ENCODE measurements at regions not wholly inside any gene's neighbourhood (a gene's known extent, or its start where the extent isn't known, plus 50 kb on each side); places are given as distances from the start of the nearest gene placed in this dataset.

DNA sequence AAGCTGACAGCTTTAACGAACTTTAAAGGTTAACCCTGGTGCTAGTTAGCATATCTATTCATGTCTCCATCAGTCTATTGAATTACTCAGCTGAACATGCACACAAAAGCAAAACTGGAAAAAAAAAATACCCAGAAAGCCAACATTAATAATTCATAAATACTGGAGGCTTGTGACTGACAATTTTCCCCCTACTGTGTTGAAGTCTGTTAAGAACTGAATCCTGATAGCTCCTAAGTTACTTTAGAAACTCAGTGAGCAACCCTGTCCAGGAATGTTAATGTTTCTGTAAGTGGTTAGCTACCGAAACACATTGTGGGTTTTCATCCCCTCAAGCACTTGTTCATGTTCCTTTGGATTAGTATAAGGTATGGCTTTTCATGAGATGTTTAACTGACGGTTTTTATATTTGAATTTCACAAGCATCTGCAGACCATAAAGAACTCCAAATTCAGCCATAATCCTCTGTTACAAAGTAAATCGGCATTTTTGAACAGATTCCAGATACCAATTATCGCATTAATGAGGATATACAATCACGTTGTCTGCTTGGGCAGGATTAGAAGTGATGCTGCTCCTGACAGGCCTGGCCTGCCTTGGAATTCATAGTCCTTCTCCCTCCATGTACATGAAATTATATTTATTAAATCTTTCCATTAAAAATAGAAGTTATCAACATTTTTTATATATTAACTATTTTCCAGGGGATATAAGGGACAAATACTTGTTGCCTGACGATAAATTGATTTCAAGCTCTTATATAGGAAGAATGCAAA is 331.2 kb downstream of the TLE4 start:
- H3K9me3 Mint-ChIP-seq: peaks cover 0 to 3% (median 0%) of the 10 kb centered on the region in 9 donors
- no peak for DNase-seq
- POLR2A ChIA-PET: no interaction called here
- H3K27ac Mint-ChIP-seq: no peak overlapping the region
- H3K4me3 Mint-ChIP-seq: no peak overlapping the region
- H3K27me3 Mint-ChIP-seq: peaks cover 0 to 2% (median 0%) of the 10 kb centered on the region in 5 donors
- peaks cover 0 to 9% (median 7%) of the 10 kb centered on the region in 3 donors for H3K36me3 Mint-ChIP-seq
- ATAC-seq: no peak
- H3K4me1 Mint-ChIP-seq: peaks cover 0 to 5% (median 0%) of the 10 kb centered on the region in 4 donors

DNA sequence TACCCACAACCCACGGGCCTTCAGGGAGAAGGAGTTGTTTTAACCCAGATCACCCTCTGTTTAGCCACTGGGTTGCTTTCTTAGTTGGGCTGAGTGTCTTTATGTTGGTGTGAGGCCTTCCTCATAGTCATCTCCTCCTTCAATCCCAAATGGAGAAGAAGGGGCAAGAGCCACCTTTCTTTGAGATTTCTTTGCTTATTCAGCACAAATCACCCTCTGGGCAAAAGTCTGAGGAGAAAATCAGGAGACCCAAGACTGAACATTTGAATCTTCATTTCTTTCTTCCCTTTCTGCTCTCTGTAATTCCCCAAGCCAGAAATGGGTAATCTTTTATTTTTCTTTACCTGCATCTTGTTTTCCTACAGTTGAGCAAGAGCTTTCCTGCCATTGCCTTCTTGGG is 329.0 kb downstream of the TLE4 start:
- Mint-ChIP-seq H3K27me3 (peaks cover 0 to 2% (median 0%) of the 10 kb centered on the region in 5 donors), H3K36me3 (peaks cover 0 to 2% (median 0%) of the 10 kb centered on the region in 3 donors), H3K27ac (no peak overlapping the region), H3K9me3 (no peaks in the 10 kb centered on the region), H3K4me1 (peaks cover 0 to 5% (median 0%) of the 10 kb centered on the region in 4 donors), H3K4me3 (no peak overlapping the region)
- ATAC-seq (no peak), DNase-seq (no peak)
- POLR2A ChIA-PET: no interaction called here

DNA sequence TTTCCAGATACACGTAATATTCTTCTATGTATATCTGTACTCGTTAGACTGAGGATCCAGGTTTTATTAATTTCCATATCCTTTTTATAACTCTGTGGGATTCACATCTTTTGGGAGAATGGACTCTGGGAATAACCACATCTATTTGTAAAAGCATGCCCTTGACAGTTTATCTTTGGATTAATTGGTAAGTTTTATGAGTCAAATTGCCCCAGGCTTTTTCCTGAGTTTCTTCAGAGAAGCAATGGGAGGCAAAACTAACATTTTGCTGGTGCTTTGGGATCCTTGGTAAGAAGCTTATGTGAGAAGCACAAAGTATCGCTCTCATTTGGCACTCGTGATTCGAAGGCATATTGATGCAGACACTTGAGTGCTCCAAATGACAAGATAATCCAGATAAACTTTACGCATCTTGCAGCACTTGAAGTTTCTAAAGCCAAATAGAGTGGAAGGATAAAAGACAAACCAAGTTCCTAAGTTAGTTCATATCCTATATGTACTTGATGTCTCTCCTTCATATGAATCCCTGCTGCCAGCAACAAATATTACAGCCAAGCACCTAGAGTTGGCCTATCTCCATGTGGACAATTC is 324.7 kb downstream of the TLE4 start:
- DNase-seq (no peak), ATAC-seq (no peak)
- no peaks in the 10 kb centered on the region for H3K36me3 Mint-ChIP-seq
- POLR2A ChIA-PET: no interaction called here
- H3K4me1 Mint-ChIP-seq: peaks cover 0 to 10% (median 0%) of the 10 kb centered on the region in 4 donors
- H3K9me3 Mint-ChIP-seq: no peaks in the 10 kb centered on the region
- H3K4me3 Mint-ChIP-seq: no peak overlapping the region
- no peak overlapping the region for H3K27ac Mint-ChIP-seq
- peaks cover 0 to 3% (median 0%) of the 10 kb centered on the region in 5 donors for H3K27me3 Mint-ChIP-seq

DNA sequence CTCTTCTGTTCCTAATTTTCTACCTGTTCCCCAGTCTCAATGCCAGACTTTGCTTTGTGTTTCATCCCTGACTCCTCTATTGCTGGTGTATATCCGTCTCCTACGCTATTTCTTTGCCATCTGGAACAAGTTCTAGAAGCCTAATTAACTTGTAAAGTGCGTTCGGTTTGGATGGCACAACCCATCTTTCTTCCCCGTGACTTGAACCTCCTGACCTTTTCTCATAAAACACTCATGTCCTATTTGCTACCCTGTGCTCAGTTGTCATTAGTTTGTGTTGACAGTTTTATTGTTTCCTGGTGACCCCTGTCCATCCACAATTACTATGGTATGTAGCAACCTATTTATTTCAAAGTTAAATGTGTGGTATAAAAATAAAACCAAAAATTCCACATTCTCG is 323.5 kb downstream of the TLE4 start:
- H3K27me3 Mint-ChIP-seq: peaks cover 0 to 3% (median 0%) of the 10 kb centered on the region in 5 donors

DNA sequence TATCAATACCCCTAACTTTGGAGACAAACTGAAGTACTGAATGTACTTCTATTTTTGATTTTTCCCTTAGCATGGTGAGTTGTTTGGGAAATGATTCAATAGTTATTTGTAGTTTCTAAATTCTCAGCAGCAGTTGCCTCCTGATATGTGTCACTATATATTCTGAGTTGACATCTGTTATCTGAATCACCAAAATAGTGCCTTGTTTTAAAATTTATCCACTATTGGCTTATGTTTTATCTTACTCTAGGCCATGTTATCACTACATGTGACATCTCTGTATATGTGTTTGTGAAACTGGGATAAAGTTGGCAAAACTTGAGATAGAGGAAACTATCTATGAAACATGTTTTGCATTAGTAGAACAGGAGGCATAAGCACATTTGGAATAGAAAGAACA is 317.6 kb downstream of the TLE4 start:
- ATAC-seq: no peak
- H3K36me3 Mint-ChIP-seq: no peaks in the 10 kb centered on the region
- no peak for DNase-seq
- H3K27me3 Mint-ChIP-seq: peaks cover 0 to 3% (median 0%) of the 10 kb centered on the region in 5 donors
- H3K4me3 Mint-ChIP-seq: no peak overlapping the region
- POLR2A ChIA-PET: no interaction called here
- H3K9me3 Mint-ChIP-seq: no peaks in the 10 kb centered on the region
- no peak overlapping the region for H3K27ac Mint-ChIP-seq
- H3K4me1 Mint-ChIP-seq: peaks cover 17 to 22% (median 21%) of the 10 kb centered on the region in 4 donors

More for the DNA sequence above, 323.5 kb downstream of the TLE4 start:
- peaks cover 0 to 10% (median 0%) of the 10 kb centered on the region in 4 donors for H3K4me1 Mint-ChIP-seq
- ATAC-seq: no peak
- DNase-seq: no peak
- H3K4me3 Mint-ChIP-seq: no peak overlapping the region
- no peak overlapping the region for H3K27ac Mint-ChIP-seq
- POLR2A ChIA-PET: no interaction called here
- H3K36me3 Mint-ChIP-seq: no peaks in the 10 kb centered on the region
- H3K9me3 Mint-ChIP-seq: no peaks in the 10 kb centered on the region

DNA sequence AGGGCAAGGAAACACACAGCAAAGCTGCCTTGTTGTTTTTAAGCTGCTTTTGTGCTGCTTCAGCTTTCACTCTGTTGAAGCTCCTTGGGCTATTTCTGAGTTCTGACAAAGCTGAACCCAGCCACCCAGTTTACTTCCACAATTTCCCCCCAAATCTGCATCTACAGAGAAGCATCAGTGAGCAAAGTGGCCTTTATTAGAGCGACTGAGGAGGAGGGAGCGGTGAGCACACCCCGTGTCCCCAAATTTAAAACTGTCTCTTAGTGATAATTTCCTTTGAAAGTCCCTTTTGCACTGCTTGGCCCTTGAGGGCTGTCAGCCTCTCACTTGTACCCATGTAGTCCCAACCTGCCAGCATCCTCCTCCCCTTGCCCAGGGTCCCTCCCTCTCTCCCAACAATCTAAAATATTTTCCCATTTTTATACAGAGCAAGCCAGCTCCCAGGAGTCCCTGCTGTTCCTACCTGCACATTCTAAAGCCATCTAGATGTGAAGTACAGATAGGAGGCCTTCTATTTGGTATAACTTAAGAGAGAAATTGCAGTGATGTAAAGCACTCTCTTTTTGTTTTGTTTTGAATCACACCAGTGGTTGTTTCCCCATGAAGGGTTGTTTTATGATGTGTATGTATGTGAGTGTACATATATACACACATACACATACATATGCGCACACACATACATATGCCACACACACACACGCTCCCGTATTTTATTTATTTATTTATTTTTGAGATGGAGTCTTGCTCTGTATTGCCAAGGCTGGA is 313.5 kb downstream of the TLE4 start:
- POLR2A ChIA-PET: interaction anchor here (0.7 kb wide), 1 partner anchor 155 kb away, joined by 3 read pairs; no protein-coding TSS in a partner anchor

DNA sequence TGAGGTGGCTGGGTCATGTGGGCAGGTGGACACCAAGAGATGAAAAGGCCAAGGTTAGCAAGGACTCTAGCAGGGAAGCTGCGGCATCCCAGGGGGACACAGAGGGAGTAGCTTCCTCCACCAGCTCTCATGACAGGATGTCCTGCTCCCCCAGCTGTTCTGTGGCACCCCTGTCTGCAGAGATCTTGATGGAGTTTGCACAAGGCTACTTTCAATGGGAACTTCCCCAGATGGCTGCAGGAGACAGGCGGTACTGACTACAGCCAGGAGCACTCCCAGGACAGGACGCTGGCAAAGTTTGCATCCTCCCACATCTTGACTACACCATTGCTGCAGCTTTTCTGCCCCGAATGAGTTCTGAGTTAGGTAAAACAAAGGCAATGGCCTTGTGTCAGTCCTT is 312.8 kb downstream of the TLE4 start:
- Mint-ChIP-seq H3K36me3 (no peaks in the 10 kb centered on the region), H3K9me3 (no peaks in the 10 kb centered on the region), H3K4me1 (peaks cover 34 to 63% (median 59%) of the 10 kb centered on the region in 4 donors), H3K27ac (peak overlapping the region in 7 of 10 donors; percentile 1 to 72 (median 51)), H3K4me3 (peak overlapping the region; percentile 8 to 75 (median 62)), H3K27me3 (no peaks in the 10 kb centered on the region)
- DNase-seq: peak in 2 of 10 donors; percentile 7 to 8
- POLR2A ChIA-PET: interaction anchor here (0.7 to 2.0 kb wide), 2 partner anchors 154 to 313 kb away, joined by 3 to 15 read pairs; partner anchors contain the start of gene TLE4
- no peak for ATAC-seq

More for the DNA sequence above, 313.5 kb downstream of the TLE4 start:
- ATAC-seq (no peak), DNase-seq (no peak)
- Mint-ChIP-seq H3K4me1 (peaks cover 34 to 61% (median 57%) of the 10 kb centered on the region in 4 donors), H3K36me3 (no peaks in the 10 kb centered on the region), H3K4me3 (peak overlapping the region in 7 of 10 donors; percentile 15 to 75 (median 71)), H3K9me3 (no peaks in the 10 kb centered on the region), H3K27ac (peak overlapping the region in 6 of 10 donors; percentile 1 to 72 (median 62)), H3K27me3 (no peaks in the 10 kb centered on the region)

DNA sequence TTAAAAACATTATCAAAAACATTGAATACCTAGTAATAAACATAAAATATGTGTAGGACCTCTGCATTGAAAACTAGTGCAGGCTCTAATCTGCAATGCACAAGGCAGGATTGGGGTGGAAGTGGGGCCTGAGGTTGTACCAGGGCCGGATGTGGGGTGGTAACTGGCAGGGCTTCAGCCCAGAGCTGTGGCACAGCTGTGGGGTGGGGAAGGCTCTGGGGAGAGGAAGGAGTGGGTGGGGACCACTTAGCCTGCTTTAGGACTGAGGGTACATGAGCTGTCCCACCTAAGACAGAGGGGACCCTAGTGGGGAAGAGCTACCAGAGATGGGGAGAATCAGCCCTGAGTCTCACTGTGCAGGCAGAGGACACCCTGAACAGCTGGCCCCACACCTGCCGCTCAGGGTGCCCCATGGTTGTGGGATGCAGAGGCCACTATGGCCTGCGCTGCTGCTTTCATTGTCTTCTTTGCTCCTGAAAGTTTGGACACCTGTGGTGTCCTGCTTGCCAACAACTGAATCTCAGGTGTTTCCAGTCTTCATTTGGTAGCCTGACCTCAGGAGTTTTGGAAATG is 311.4 kb downstream of the TLE4 start:
- Mint-ChIP-seq H3K4me3 (peak overlapping the region; percentile 64 to 88 (median 78)), H3K9me3 (peaks cover 0 to 2% (median 0%) of the 10 kb centered on the region in 9 donors), H3K36me3 (no peaks in the 10 kb centered on the region), H3K27ac (peak overlapping the region in 2 of 10 donors; percentile 54 to 82), H3K4me1 (peaks cover 39 to 77% (median 66%) of the 10 kb centered on the region in 4 donors), H3K27me3 (no peaks in the 10 kb centered on the region)
- POLR2A ChIA-PET: interaction anchor here (0.7 to 2.0 kb wide), 2 partner anchors 162 to 311 kb away, joined by 3 to 15 read pairs; partner anchors contain the start of gene TLE4
- peak; percentile 11 to 84 (median 68) for DNase-seq
- ATAC-seq: peak; percentile 99 to 100

DNA sequence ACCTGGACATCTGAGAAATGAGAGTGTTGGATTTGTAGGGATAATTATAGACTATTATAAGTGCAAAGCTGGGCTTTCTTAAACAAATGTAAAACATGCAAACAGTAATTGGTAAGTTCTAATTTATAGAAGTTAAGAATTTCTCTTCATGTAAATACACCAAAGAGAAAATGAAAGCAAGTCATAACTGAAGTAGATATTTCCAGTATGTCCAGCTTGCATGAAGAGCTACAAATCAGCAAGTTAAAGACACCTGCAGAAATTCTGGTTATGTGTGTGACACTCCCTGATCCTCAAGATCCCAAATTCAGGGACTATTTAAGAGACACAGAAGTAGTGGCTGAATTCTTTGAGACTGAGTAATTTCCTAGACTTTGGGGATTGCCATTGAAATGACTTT is 308.9 kb downstream of the TLE4 start:
- no peak overlapping the region for H3K27ac Mint-ChIP-seq
- no peak for ATAC-seq
- H3K27me3 Mint-ChIP-seq: no peaks in the 10 kb centered on the region
- H3K36me3 Mint-ChIP-seq: no peaks in the 10 kb centered on the region
- no peak overlapping the region for H3K4me3 Mint-ChIP-seq
- H3K9me3 Mint-ChIP-seq: peaks cover 0 to 2% (median 0%) of the 10 kb centered on the region in 9 donors
- DNase-seq: no peak
- peaks cover 34 to 76% (median 61%) of the 10 kb centered on the region in 4 donors for H3K4me1 Mint-ChIP-seq
- POLR2A ChIA-PET: no interaction called here

DNA sequence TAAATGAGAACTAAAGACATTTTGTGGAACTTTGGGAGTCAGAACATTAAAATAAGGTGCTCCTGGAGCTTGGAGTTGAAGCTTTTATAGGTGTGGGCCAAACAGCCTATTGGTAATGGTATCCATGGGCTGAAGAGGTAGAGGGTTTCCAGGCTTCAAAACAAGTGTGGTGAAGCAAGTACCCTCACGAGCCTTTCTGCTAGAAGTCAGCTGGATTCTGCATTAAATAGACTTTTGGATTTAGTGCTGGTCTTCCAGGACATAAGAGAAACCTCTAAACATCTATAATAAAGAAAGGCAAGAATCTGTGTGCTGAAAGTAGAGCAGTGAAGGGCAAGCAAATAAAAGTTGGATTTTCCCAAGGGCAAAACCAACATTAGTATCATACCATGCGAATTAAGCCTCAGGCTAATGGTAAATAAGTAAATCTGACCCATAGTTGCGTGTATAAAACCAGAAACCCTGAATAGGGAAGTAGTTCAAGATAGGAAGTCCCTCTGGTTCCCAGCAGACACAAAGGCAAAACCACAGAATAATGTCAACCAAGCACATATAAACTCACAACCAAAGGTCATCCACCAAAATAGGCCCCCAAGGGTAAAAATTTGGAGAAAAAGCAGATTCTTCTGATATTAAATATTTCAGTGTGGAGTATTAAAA is 306.3 kb downstream of the TLE4 start:
- peaks cover 0 to 2% (median 0%) of the 10 kb centered on the region in 9 donors for H3K9me3 Mint-ChIP-seq
- POLR2A ChIA-PET: no interaction called here
- peaks cover 0 to under 1% (median 0%) of the 10 kb centered on the region in 5 donors for H3K27me3 Mint-ChIP-seq
- peaks cover 15 to 51% (median 36%) of the 10 kb centered on the region in 4 donors for H3K4me1 Mint-ChIP-seq
- H3K27ac Mint-ChIP-seq: no peak overlapping the region
- H3K36me3 Mint-ChIP-seq: peaks cover 0 to 2% (median 0%) of the 10 kb centered on the region in 3 donors
- no peak for ATAC-seq
- DNase-seq: no peak
- no peak overlapping the region for H3K4me3 Mint-ChIP-seq

DNA sequence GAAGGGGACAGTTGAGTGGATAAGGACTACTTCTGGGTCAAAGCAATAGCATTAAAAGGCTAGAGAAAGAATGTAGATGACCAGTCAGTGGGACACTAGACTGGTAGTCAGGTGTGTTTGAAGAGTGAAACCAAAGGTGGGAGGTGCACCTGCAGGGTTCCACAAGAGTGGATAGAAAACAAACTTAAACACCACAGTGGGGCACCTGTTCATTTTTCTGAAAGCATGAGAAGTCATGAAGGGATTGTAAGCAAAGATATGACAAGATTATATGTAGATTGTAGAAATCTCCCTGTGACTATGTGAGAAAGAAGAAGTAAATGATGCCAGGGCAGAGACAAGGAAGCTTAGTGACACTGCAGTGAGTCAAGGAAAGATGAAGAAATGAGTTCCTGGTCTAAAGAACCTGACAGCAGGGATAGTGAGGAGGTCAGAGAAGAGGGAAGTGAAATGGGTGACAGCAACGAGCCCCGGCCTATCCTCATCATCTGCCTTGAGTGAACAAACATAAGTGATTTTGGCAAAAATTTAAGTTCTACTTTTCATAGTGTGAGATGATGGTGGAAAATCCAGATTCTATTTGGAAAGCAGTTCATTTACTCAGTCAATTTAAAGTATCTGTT is 296.9 kb downstream of the TLE4 start:
- Mint-ChIP-seq H3K4me3 (no peak overlapping the region), H3K4me1 (peaks cover 9 to 23% (median 14%) of the 10 kb centered on the region in 4 donors), H3K9me3 (peaks cover 0 to 5% (median 0%) of the 10 kb centered on the region in 9 donors), H3K27me3 (peaks cover 0 to 11% (median 3%) of the 10 kb centered on the region in 5 donors), H3K27ac (no peak overlapping the region), H3K36me3 (peaks cover 0 to 2% (median 0%) of the 10 kb centered on the region in 3 donors)
- DNase-seq (no peak), ATAC-seq (no peak)
- POLR2A ChIA-PET: no interaction called here

All from naive thymus-derived CD8-positive, alpha-beta T cell (primary cell).